Kidney capillary endothelial cell (primary cell): ENCODE measurements at regions not wholly inside any gene's neighbourhood (a gene's known extent, or its start where the extent isn't known, plus 50 kb on each side); places are given as distances from the start of the nearest gene placed in this dataset.
"Not testable (repeated sequence)": the region's sequence is repeated elsewhere in the genome, so short reads cannot be mapped to it uniquely, and the experiment has no call there.

Experiments used
- DNase-seq: peaks from one replicate; pipeline ENCODE4 v3.0.0-alpha.2; 2018; ENCODE audit warnings: low spot score

- no peak for DNase-seq
Measured at GRCh38 chr1:67584938-67585337, 100.1 kb upstream of the GADD45A start.

- DNase-seq: no peak
Measured at GRCh38 chr1:67586596-67586995, 98.4 kb upstream of the GADD45A start.

- no peak for DNase-seq
Measured at GRCh38 chr1:67588178-67588855, 96.7 kb upstream of the GADD45A start.

DNA sequence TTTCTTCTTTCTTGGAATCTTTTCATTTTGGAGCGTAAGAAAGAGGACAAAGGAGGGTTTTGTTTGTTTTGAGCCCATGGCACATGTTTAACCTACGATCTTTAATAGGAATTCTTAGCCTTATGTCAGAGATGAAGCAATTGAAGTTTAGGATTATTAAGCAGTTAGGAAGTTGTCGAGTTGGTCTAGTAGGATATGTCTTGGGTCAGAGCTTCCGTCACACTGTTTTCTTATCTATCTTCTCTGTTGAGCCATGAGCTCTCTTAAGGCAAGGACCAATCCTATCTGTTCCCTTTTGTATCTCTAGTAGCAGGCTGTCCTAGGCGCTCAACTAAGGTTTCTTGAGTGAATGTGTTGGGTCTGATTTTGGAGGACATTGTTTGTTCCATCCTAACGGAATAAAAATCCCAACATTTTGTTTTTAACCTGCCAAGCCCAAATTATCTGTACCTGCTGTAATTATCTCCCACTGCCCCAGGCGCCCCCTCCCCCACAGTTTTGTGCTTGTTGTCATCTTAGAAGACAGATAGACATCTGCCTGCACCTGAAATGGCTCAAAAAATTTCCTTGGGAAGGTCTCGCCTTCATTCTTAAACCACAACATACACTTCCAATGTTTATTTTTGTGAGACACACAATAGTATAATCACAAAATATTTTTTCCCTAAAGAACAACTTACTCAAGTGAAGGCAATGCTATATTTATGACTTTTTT, 95.3 kb upstream of the GADD45A start:
- no peak for DNase-seq

DNA sequence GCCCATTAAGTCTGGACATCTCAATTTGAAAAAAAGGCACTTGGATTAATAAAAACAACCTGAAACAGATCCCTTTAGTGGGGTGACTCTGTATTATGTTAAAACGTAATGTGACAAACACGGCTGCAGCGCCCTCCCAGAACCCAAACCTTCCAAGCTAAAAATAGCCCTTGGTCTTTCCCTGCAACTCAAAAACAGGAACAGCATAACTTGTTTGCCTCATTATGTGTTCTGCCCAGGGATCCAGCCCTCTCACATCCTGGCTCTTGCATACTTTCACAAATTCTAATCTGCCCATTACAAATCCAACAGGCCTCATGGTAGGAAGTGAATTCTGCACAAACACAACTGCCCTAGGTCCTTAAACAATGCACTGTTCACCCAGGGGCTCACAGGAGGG, 94.7 kb upstream of the GADD45A start:
- peak; percentile 40 for DNase-seq

- DNase-seq: no peak
Measured at GRCh38 chr1:67594764-67595163, 90.2 kb upstream of the GADD45A start.

- DNase-seq: no peak
Measured at GRCh38 chr1:67596674-67597073, 88.3 kb upstream of the GADD45A start.

DNA sequence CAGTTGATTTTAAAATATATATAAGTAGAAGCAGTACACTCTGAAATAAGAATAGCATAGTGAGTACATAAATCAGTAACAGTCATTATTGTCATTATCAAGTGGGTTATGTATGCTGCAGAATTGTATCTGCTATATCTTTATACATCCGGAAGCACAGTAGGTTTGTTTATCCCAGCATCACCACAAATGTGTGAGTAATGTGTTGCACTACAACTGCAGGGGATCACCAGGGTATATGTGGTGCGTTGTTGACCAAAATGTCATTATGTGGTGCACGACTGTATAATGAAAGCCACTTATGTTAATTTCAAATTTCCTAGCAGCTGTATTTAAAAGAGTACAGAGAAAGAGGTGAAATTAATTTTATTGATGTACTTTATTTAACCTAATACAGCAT, 87.7 kb upstream of the GADD45A start:
- DNase-seq: no peak

DNA sequence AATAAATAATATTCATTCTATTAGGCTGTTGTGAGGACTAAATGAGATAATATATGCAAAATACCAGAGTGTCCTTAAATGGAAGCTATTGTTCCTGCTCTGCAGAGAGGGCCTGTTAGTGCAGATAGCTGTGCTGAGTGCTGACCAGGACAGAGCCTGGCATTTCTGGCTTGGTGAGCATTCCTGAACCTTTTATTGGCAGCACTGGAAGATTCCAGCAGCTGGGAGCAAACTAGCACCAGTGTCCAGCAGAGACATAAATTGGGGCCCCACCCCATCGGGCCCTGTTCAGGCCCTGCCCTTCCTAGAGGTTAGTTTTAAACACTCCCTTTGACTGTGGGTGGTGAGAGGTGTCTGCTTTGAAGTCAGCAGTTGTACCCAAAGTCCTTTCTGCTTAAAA, 85.9 kb upstream of the GADD45A start:
- DNase-seq: no peak

- no peak for DNase-seq
Measured at GRCh38 chr1:67601539-67601938, 83.5 kb upstream of the GADD45A start.

GRCh38 chr1:67601955-67602354, 83.0 kb upstream of the GADD45A start:
- DNase-seq: no peak

- no peak for DNase-seq
Measured at GRCh38 chr1:67604778-67605177, 80.2 kb upstream of the GADD45A start.

DNA sequence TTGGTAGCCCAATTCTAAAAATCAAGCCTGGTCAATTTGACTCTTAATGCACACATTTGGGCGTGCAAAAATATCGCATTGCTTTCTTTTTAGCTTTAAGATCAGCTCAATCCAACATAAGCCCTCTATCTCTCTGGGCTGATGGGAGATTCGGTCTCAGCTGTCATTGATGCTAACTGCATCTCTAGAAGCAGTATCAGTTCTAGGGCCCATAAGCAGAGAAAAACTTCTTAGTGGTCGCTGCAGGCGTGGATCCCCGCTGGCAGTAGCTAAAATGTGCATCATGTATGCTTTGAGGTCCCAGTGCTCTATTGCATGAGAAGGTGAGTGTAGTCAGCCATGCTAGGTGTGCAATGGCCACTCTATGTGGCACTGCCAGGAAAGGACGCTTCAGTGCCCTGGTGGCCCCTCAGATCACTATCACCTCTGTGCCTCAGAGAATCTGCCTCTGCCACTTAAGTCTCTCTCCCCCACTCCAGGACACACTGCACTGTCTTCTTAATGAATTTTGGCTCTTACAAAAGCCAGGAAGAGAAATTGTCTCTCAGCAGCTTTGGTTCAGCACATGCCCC, 79.7 kb upstream of the GADD45A start:
- no peak for DNase-seq

DNA sequence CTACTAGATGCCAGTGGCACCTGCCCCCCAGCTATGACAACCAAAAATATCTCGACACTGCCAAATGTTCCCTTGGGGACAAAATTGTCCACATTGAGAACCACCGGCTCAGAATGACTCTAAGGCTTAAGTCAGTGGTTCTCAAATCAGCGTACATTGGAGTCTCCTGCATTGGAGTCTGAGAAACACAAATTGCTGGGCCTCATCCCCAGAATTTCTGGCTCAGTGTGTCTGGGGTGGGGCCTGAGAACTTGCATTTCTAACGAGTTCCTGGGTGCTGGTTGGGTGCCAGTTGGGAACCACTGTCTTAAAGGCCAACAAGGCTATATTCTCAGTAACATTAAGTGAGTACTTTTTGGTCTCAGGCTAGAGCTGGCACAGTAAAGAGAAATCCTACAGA, 77.7 kb upstream of the GADD45A start:
- no peak for DNase-seq

DNA sequence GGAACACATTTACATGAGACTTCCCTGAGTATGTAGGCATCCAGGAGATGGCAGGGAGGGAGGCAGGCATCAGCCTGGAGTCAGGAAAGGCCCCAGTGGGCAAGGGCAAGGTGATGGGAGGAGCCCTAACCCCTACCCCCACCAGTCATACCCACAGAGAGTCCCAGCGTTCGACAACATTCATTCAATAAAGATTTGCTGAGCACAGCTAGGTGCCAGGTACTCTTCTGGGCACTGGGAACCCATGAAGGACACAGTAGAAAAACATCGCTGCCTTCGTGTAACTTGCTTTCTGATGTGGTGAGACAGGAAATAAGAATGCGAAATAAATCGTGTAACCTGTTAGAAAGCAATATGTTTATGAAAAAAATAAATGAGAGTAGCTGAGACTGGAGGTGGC, 77.3 kb upstream of the GADD45A start:
- DNase-seq: no peak

- DNase-seq: no peak
Measured at GRCh38 chr1:67608661-67609576, 76.1 kb upstream of the GADD45A start.

- DNase-seq: no peak
Measured at GRCh38 chr1:67609577-67610341, 75.2 kb upstream of the GADD45A start.

GRCh38 chr1:67610450-67610849, 74.6 kb upstream of the GADD45A start:
- no peak for DNase-seq

GRCh38 chr1:67611846-67612245, 73.2 kb upstream of the GADD45A start:
- DNase-seq: no peak

GRCh38 chr1:67612788-67613241, 72.2 kb upstream of the GADD45A start:
- no peak for DNase-seq

GRCh38 chr1:67613479-67613878, 71.5 kb upstream of the GADD45A start:
- not testable (repeated sequence) for DNase-seq

DNA sequence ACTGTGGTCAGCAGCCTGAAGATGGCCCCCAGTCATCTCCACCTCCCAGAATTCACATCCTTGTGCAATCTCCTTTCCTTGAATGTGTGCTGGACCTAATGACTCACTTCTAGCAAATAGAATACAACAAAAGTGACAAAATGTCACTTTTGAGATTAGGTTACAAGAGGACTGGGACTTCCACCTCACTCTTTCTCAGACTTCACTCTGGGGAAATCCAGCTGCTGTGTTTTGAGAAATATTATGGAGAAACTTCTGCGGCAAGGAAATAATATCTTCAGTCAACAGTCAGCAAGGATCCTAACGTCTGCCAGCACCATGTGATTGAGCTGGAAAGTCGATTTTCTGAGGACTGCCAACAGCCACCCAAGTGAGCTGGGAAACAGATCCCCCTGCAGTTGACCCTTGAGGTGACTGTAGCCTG, 70.5 kb upstream of the GADD45A start:
- no peak for DNase-seq
